ENCODE measurements at regions not wholly inside any gene's neighbourhood (a gene's known extent, or its start where the extent isn't known, plus 50 kb on each side); places are given as distances from the start of the nearest gene placed in this dataset.

- TF ChIP-seq CTCF (IDR thresholded peaks at IDR 0.05; ENCODE audit: poor library complexity) (no peak), EZH2 (IDR thresholded peaks at IDR 0.05; ENCODE audit: borderline replicate concordance) (no peak)
Observed at GRCh38 chr6:140285998-140286690, 911.7 kb upstream of the CITED2 start.

Data from hepatocyte (in vitro differentiated cells).